K562 (cell line): ENCODE measurements at regions not wholly inside any gene's neighbourhood (a gene's known extent, or its start where the extent isn't known, plus 50 kb on each side); places are given as distances from the start of the nearest gene placed in this dataset.

ENCODE experiments used
- ATF3 ChIP-seq, 2 experiments: fragments of 450-650 bp in 1 of 2; sonication (generic) in 1 of 2; formaldehyde crosslinking in 1 of 2; IDR thresholded peaks in 1 of 2; conservative IDR thresholded peaks in 1 of 2; 2 replicates each; pipeline versions ENCODE4 v1.6.1 to v1.8.1; 2016 to 2023; ENCODE audit warnings: mild to moderate bottlenecking in 2 of 2, moderate library complexity in 2 of 2, inconsistent platforms in 1 of 2, missing genetic modification reagents in 1 of 2
- CBX5 ChIP-seq: IDR thresholded peaks from 2 replicates; pipeline ENCODE4 v1.6.1; 2014; ENCODE audit warnings: low read depth, borderline replicate concordance
- CHD2 ChIP-seq: IDR thresholded peaks from 2 replicates; pipeline ENCODE4 v1.6.1; 2011; ENCODE audit warnings: low read depth, low read length
- CTCF ChIP-seq, 3 experiments: IDR thresholded peaks in 2 of 3; conservative IDR thresholded peaks in 1 of 3; 2 replicates each; pipeline ENCODE4 v1.5.1; 2011 to 2012; ENCODE audit warnings: low read length in 3 of 3, mild to moderate bottlenecking in 3 of 3, control low read depth in 2 of 3, improper control_type of control experiment in 1 of 3, inconsistent platforms in 1 of 3, low read depth in 1 of 3, mixed read lengths in 1 of 3, moderate library complexity in 1 of 3; ENCODE audit not compliant: insufficient read depth in 2 of 3
- EZH2 ChIP-seq: IDR thresholded peaks from 2 replicates; pipeline ENCODE4 v1.6.1; 2012; ENCODE audit warnings: low read depth, mild to moderate bottlenecking, inconsistent platforms, low read length, borderline replicate concordance
- HMG20B ChIP-seq: fragments of 250-450 bp; sonication (Bioruptor Pico); IDR thresholded peaks from 2 replicates; pipeline ENCODE4 v1.5.0; 2021; ENCODE audit warnings: mild to moderate bottlenecking
- MGA ChIP-seq: fragments of 450-650 bp; IDR thresholded peaks from 2 replicates; pipeline ENCODE4 v1.6.1; 2016; ENCODE audit warnings: mild to moderate bottlenecking, moderate library complexity
- MTA3 ChIP-seq: fragments of 450-650 bp; formaldehyde crosslinking; IDR thresholded peaks from 2 replicates; pipeline ENCODE4 v1.6.1; 2017; ENCODE audit warnings: mild to moderate bottlenecking, borderline replicate concordance
- NFIC ChIP-seq: fragments of 450-650 bp; IDR thresholded peaks from 2 replicates; pipeline ENCODE4 v1.6.1; 2017; ENCODE audit warnings: mild to moderate bottlenecking, inconsistent platforms
- NONO ChIP-seq, 2 experiments: fragments of 200-400 bp in 1 of 2; fragments of 450-650 bp in 1 of 2; formaldehyde crosslinking in 1 of 2; IDR thresholded peaks; 2 replicates each; pipeline ENCODE4 v1.6.1; 2017; ENCODE audit warnings: low read depth in 2 of 2, mild to moderate bottlenecking in 2 of 2, moderate library complexity in 2 of 2, low read length in 1 of 2
- PHTF2 ChIP-seq: fragments of 250-450 bp; sonication (Bioruptor Pico); IDR thresholded peaks from 2 replicates; pipeline ENCODE4 v1.5.0; 2021; ENCODE audit warnings: mild to moderate bottlenecking
- YY1 ChIP-seq, 3 experiments: IDR thresholded peaks; 2 replicates each; pipeline ENCODE4 v1.6.1; 2011; ENCODE audit warnings: low read length in 2 of 3, mild to moderate bottlenecking in 2 of 3, moderate library complexity in 2 of 3, borderline replicate concordance in 1 of 3, control low read depth in 1 of 3, low read depth in 1 of 3; ENCODE audit not compliant: insufficient read depth in 3 of 3, insufficient replicate concordance in 2 of 3, control insufficient read depth in 1 of 3, insufficient read length in 1 of 3; ENCODE audit errors: extremely low read depth in 1 of 3
- ZBTB26 ChIP-seq: fragments of 450-650 bp; formaldehyde crosslinking; IDR thresholded peaks from 2 replicates; pipeline ENCODE4 v1.4.0; 2022; ENCODE audit warnings: missing genetic modification characterization
- ZC3H11A ChIP-seq: IDR thresholded peaks from 2 replicates; pipeline ENCODE4 v1.6.1; 2012; ENCODE audit warnings: low read depth, low read length, improper control_type of control experiment

GRCh38 chr4:157837071-157837703, 335.6 kb downstream of the GASK1B start:
- TF ChIP-seq CHD2, result no peak
- TF ChIP-seq HMG20B, result no peak
- no peak for TF ChIP-seq MGA
- TF ChIP-seq NONO (IDR thresholded peaks at IDR 0.05; ENCODE audit: low read depth in 2 of 2, low read length in 1 of 2), result no peak
- no peak for TF ChIP-seq ATF3 (IDR thresholded peaks at IDR 0.05)
- TF ChIP-seq ATF3 (CRISPR knock-in tag; conservative IDR thresholded peaks at IDR 0.05), result no peak
- no peak for TF ChIP-seq CBX5
- TF ChIP-seq EZH2, result no peak
- TF ChIP-seq ZC3H11A, result no peak
- no peak for TF ChIP-seq YY1 (IDR thresholded peaks at IDR 0.05; ENCODE audit: borderline replicate concordance in 1 of 3, control insufficient read depth in 1 of 3, extremely low read depth in 1 of 3, insufficient read depth in 3 of 3, insufficient read length in 1 of 3, insufficient replicate concordance in 2 of 3, low read depth in 1 of 3, low read length in 2 of 3)
- no peak for TF ChIP-seq CTCF (IDR thresholded peaks at IDR 0.05 in 2 of 3, conservative IDR thresholded peaks at IDR 0.05 in 1 of 3; ENCODE audit: insufficient read depth in 2 of 3, low read depth in 1 of 3, low read length in 3 of 3)
- TF ChIP-seq NFIC, result no peak
- no peak for TF ChIP-seq ZBTB26
- no peak for TF ChIP-seq PHTF2 (CRISPR knock-in tag)
- no peak for TF ChIP-seq MTA3
